ENCODE measurements at regions not wholly inside any gene's neighbourhood (a gene's known extent, or its start where the extent isn't known, plus 50 kb on each side); places are given as distances from the start of the nearest gene placed in this dataset.
"Not testable (repeated sequence)": the region's sequence is repeated elsewhere in the genome, so short reads cannot be mapped to it uniquely, and the experiment has no call there.

DNA sequence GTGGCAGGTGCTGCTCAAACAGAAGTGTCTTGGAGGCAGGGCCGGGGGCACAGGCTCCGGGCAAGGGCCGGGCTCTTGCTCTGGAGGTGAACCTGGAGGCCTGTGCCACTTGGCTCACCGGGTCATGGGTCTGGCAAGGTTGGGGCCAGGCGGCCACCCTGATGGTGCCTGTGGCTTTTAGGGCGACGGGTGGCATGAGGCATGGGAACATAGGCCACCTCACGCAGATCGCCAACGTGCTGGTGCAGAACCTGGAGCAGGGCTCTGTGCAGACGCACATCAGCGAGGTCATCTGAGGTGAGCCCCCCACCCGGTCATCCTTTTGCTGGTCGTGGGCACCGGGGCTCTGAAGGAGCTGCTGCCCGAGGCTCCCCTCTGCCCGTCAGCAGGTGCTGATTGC is 202.7 kb downstream of the LIPI start:
- not testable (repeated sequence) for FAIRE-seq

DNA sequence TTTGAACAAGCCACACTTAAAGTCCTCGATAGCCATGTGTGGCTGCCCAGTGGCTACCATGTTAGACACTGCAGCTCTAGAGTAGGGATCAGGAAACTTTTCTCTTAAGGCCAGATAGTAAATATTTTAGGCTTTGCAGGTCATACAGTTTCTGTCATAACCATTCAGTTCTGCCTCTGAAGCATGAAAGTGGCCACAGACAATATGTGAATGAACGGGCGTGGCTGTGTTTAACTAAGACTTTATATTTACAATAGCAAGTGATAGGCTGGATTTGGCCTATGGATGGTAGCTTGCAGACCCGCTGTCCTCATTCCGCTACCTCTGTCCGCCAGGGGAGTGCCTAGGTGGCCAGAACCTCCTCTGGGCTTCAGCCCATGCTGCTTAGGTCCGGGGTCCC is 204.6 kb downstream of the LIPI start:
- FAIRE-seq, result not testable (repeated sequence)

GRCh38 chr21:13986996-13987958 is 223.5 kb downstream of the LIPI start:
- not testable (repeated sequence) for FAIRE-seq

DNA sequence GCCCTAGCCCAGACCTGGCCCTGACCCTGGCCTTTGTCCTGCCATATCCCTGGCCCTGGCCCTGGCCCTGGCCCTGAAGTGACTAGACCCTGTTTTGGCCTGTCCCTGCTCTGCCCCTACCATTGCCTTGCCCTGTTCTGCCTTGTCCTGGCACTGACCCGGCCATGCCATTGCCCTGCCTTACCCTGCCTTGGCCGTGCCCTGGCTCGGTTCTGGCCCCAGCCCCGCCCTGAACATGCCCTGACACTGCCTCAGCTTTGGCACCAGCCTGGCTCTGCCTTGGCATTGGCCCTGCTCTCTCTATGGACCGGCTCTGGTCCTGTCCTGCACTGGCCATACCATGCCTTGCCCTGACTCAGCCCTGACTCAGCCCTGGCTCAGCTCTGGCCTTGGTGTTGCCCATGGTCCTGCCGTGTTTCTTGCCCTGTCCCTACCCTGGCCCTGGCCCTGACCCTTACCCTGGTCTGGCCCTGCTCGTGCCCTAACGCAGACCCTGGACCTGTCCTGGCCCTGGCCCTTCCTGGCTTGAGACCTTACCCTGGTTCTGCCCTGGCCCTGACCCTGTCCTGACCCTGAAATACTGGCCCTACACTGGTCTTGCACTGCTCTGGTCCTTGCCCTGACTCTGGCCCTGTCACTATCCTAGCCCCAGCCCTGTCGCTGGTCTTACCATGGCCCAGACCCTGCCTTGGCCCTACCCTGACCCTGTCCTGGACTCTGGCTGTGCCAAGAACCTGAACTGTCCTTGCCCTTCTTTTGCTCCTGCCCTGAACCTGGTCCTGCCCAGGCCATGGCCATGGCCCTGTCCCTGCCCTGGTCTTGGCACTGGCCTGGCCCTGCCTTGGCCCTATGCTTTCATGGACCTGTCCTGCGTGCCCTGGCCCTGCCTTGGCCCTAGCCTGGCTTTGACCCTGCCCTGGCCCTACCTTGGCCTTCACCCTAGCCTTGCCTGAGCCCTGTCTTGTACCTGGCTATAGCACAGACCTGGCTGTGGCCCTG is 224.6 kb downstream of the LIPI start:
- FAIRE-seq, result not testable (repeated sequence)

DNA sequence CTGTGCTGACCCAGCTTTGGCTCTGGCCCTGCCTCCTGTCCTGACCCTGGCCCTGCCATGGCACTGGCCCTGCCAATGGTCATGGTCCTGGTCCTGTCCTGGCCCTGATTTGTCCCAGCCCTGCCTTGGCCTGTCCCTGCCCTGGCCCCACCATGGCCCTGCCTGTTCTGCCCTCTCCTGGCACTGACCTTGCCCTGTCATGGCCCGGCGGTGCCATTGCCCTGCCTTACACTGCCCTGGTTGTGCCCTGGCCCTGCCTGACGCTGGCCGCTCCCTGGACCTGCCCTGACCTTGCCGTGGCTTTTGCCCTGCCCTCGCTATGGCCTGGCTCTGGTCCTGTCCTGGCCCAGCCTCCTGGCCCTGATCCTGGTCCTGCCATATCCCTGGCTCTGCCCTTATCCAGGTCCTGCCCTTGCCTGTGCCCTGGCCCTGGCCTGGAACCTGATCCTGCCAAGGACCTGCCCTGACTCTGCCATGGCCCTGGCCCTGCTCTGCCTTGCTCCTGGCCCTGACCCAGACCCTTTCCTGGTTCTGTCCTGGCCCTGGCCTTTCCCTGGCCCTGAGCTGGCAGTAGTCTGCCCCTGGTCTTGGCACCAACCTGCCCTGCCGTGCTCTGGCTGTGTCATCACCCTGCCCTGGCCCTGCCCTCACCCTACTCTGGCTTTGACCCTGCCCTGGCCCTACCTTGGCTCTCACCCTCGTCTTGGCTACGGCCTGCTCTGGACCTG is 225.5 kb downstream of the LIPI start:
- FAIRE-seq, result not testable (repeated sequence)

- not testable (repeated sequence) for FAIRE-seq
Observed at GRCh38 chr21:13984728-13985127, 226.0 kb downstream of the LIPI start.

DNA sequence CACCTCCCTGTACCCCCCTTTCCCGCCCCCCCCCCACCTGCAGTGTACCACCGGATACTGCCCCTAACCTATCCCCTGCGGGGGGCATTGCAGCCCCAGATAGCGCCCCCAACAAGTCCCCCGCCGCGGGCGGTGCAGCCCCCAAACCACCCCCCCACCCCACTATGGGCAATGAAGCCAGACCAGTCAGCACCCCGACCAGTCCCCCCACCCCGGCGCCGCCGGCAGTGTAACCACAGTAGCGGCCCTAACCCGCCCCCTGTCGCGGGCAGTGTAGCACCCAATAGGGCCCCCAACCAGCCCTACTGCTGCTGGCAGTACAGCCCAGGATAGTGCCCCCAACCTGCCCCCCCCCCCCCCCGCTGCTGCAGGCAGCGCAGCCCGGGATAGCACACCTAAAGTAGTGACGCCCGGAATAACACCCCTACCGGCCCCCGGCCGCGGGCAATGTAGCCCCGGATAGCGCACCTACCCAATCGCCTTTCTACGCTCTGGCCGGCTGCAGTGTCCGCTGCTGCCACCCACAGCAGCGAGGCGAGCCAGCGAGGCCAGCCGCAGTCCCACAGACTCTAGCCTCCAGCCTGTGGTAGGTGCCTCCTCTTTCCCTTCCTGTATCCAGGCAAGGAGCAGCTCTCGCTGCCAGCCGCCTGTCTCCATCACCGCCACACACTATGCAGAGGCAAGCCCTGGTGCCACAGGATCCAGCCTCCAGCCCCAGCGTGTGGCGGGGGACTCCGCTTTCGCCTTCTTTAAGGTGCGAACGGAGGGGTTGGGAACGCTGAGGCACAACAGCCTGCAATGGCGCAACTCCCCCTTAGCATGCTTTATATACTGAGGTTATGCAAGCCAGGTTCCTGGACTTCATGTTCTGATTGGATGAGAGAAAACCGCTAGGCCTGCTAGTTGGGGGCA is 229.3 kb downstream of the LIPI start:
- FAIRE-seq, result not testable (repeated sequence)

- not testable (repeated sequence) for FAIRE-seq
Observed at GRCh38 chr21:13980115-13980662, 230.6 kb downstream of the LIPI start.

- FAIRE-seq, result not testable (repeated sequence)
Observed at GRCh38 chr21:13979608-13980007, 231.1 kb downstream of the LIPI start.

DNA sequence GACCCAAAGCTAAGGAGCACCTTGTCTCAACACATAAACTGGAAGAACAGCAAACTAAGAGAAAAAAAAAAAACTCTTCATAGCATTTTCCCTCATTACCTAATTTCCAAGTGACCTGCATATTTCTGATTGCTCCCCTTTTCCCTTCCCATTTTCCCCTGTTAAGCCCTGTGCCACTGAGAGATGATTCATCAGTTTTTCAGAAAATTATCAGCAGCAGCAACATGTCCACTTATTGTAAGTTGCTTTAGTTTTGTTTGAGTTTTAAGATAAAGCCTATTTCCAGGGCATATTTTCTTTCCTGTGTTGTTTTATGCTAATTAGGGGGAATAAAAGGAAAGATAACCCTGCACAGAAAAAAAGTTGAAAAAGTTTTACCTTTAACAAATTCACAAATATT is 236.2 kb downstream of the LIPI start:
- not testable (repeated sequence) for FAIRE-seq

GRCh38 chr21:13969853-13970252 is 240.9 kb downstream of the LIPI start:
- not testable (repeated sequence) for FAIRE-seq

GRCh38 chr21:13969002-13969401 is 241.8 kb downstream of the LIPI start:
- not testable (repeated sequence) for FAIRE-seq

- FAIRE-seq, result not testable (repeated sequence)
Observed at GRCh38 chr21:13963259-13963658, 247.5 kb downstream of the LIPI start.

GRCh38 chr21:13937236-13937635 is 273.5 kb downstream of the LIPI start:
- no peak for FAIRE-seq

DNA sequence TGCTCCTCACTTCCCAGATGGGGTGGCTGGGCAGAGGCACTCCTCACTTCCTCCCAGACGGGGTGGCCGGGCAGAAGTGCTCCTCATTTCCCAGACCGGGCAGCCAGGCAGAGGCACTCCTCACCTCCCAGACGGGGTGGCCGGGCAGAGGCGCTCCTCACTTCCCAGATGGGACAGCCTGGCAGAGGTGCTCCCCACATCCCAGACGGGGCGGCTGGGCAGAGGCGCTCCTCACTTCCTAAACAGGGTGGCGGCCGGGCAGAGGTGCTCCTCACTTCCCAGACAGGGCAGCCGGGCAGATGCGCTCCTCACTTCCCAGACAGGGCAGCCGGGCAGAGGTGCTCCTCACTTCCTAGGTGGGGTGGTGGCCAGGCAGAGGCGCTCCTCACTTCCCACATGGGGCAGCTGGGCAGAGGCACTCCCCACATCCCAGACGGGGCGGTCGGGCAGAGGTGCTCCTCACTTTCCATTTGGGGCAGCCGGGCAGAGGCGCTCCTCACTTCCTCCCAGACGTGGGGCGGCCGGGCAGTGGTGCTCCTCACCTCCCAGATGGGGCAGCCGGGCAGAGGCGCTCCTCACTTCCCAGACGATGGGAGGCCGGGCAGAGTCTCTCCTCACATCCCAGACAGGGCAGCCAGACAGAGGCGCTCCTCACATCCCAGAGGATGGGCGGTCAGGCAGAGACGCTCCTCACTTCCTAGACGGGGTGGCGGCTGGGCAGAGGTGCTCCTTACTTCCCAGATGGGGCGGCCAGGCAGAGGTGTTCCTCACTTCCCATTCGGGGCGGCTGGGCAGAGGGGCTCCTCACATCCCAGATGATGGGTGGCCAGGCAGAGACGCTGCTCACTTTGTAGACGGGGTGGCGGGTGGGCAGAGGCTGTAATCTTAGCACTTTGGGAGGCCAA is 274.5 kb downstream of the LIPI start:
- FAIRE-seq, result not testable (repeated sequence)

- not testable (repeated sequence) for FAIRE-seq
Observed at GRCh38 chr21:13935396-13936032, 275.2 kb downstream of the LIPI start.

GRCh38 chr21:13934887-13935342 is 275.8 kb downstream of the LIPI start:
- not testable (repeated sequence) for FAIRE-seq

GRCh38 chr21:13923175-13923574 is 287.6 kb downstream of the LIPI start:
- FAIRE-seq, result not testable (repeated sequence)

GRCh38 chr21:13921455-13921854 is 289.3 kb downstream of the LIPI start:
- FAIRE-seq, result not testable (repeated sequence)
